Activated CD8-positive, alpha-beta memory T cell treated with anti-CD3 and anti-CD28 coated beads for 36 hours (primary cell): ENCODE measurements at regions not wholly inside any gene's neighbourhood (a gene's known extent, or its start where the extent isn't known, plus 50 kb on each side); places are given as distances from the start of the nearest gene placed in this dataset.
"Not testable (repeated sequence)": the region's sequence is repeated elsewhere in the genome, so short reads cannot be mapped to it uniquely, and the experiment has no call there.

ENCODE experiments used
- CTCF ChIA-PET: fragments of 350-600 bp; sonication (Branson Sonifier 250); formaldehyde crosslinking; loops from one replicate; lab custom pipeline; 2021; ENCODE audit warnings: antibody characterized with exemption; lab: Charles Lee
- POLR2A ChIA-PET: fragments of 350-600 bp; sonication (Branson Sonifier 250); formaldehyde crosslinking; loops from one replicate; lab custom pipeline; 2021; ENCODE audit warnings: antibody characterized with exemption; lab: Charles Lee

GRCh38 chr12:28023156-28023887 is 50.8 kb upstream of the PTHLH start:
- ChIA-PET POLR2A (no interaction called here), CTCF (no interaction called here)

DNA sequence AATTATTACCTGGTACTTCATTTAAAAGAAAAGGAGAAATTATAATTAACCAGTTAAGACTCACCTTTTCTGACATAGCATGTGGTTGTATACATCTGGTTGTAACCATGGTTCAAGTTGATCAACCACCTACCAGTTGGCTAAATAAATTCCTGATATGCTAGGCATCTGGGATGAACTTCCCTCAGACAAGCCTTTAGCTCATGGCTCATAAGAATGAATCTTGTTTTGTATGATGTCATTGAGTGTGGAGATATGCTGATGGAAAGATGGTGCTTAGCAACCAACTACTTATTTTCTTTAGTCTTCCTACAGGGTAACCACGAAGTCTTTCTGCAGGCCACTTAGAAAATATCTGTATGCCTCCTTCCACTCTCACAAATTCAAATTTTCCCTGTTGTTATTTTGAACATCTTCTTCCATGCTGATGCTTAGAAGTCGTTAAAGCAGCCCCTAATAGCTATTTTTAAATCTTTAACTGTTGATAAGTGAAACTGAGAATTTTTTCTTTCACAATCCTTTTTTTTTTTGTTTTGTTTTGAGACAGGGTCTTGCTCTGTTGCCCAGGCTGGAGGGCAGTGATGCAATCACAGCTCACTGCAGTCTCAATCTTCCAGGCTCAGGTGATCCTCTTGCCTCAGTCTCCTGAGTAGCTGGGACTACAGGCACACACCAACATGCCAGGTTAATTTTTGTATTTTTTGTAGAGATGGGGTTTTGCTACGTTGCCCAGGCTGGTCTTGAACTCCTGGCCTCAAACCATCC is 51.9 kb upstream of the PTHLH start:
- ChIA-PET CTCF (no interaction called here), POLR2A (no interaction called here)

- POLR2A ChIA-PET = no interaction called here
These were observed 53.4 kb upstream of the PTHLH start for GRCh38 chr12:28025821-28026505.

DNA sequence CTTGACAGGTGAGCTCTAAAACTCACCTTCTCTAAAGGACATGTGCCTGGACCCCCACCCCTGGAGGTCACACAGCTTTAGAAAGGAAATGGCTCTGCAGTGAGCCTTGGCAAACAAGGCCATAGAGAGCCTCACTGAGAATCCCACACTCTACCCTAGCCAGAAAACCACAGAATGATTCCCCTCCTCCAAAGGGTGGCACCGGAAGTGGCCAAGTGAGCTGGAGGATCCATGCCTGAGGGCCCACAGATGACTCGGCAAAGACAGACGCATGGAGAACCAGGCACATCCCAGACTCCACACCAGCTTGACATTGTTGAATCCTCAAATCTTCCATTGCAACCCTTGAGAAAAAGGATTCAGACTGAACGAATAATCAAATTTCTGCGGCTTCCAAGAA is 54.2 kb upstream of the PTHLH start:
- ChIA-PET CTCF (no interaction called here), POLR2A (no interaction called here)

More at GRCh38 chr12:28025821-28026505, 53.4 kb upstream of the PTHLH start:
- CTCF ChIA-PET = no interaction called here

GRCh38 chr12:28027328-28027727 is 54.8 kb upstream of the PTHLH start:
- CTCF ChIA-PET = no interaction called here
- POLR2A ChIA-PET = no interaction called here

DNA sequence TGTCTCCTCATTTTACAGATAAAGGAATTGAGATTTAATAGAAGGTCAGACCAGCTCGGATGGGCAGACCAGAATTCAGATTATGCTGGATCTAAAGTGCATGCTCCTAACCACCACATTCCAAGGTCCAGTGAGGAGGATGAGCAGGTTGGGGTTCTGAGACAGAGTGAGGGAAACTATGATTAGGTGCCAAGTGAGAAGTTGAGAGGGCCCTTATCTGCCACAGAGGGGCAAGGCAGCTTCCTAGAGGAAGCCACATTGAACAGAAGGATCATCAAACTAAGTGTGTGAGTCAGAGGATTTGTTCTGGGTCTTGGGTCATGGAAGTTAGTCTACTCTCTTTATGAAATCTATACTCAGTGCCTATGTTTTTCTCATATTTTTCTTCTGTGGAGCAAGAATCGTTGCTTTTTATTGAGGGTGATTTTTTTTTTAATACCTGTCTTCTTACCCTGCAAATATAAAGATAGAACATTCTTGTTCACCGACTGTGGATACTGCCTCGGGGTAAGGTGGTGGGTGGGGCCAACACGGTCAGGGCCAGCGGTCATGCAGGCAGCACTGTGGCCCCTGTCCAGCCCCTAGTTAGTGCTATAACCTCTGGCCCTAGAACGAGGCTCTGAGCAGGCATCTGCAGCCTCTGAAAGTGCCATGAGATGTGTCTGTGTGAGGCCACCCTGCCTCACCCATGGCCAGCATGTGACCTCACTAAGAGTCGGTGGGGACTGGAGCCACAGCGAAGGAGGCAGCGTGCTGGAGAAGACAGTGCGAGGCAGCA is 55.6 kb upstream of the PTHLH start:
- CTCF ChIA-PET = no interaction called here
- POLR2A ChIA-PET = no interaction called here

DNA sequence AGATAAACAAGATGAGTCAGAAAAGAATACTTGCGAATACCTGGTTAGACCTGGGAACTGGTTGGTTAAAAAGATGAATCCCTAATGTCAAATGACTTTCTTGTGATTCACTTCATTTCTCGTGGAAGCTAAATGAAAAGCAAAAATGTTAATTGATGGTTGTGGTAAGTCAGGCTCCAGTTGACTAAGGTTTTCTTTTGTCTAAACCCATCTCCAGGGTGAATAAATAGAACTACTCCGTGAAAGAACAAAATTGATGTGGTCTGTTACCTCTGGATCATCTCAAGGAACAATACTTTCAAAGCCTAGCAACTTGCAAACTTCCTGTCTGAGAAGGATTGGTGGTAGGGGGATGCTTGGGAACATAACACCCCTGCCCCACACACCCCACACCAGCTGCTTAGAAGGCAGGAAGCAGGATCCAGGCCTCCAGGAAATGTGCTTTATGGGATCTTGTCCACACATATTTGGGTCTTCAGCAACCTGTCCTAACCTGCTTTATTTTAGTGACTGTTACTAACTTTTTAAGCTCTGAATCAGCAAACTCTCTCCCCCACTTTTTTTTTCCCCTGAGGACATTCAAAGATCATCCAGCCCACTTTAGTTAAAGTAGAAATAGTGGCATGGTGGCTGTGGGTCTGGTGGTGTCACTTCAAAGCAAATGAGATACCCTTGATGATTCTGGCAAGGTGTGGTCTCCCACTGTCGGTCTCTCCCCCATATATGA is 60.4 kb upstream of the PTHLH start:
- ChIA-PET POLR2A (no interaction called here), CTCF (no interaction called here)

- CTCF ChIA-PET = no interaction called here
- POLR2A ChIA-PET = no interaction called here
These were observed 61.0 kb upstream of the PTHLH start for GRCh38 chr12:28033538-28033915.

- ChIA-PET POLR2A (no interaction called here), CTCF (no interaction called here)
These were observed 61.7 kb upstream of the PTHLH start for GRCh38 chr12:28034271-28034670.

DNA sequence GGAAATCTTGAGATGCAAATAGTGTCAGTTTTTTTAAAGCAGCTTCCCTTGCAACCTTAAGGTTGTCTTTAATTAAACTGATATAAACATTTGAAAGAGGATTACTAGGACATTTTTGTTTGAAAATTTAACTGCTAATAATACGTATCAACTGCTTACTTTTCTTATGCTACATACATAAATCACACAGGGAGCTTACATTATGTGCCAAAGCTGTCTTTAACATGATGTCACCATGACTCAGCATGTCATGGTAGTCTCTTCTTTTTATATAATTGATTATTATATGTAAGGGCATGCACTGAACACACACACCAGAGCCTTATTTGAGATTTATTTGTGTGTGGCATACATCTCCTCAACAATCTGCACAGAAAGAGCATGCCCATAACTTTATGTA is 63.0 kb upstream of the PTHLH start:
- ChIA-PET POLR2A (no interaction called here), CTCF (no interaction called here)

- CTCF ChIA-PET = no interaction called here
- POLR2A ChIA-PET = no interaction called here
These were observed 64.4 kb upstream of the PTHLH start for GRCh38 chr12:28036940-28037339.

DNA sequence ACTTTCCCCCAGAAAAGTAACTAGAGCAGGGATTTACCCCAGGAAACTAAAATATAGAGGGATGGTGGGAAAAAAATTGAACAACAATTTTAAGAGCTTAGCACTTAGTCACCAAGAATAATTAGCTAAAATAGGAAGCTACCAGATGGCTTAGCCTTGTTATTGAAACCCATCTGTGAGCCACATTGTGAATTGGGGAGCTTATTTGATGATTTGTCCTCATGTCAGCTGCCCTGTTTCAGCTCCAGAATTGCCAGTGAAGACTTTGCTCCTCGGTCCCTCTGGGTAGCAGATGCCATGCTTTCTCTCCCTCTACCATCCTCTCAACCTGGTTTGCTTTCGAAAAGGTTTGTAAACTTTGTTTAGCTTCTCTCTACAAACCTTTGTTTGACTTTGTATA is 67.7 kb upstream of the PTHLH start:
- CTCF ChIA-PET = no interaction called here
- POLR2A ChIA-PET = no interaction called here

GRCh38 chr12:28046600-28046999 is 74.1 kb upstream of the PTHLH start:
- CTCF ChIA-PET, POLR2A ChIA-PET: not testable (repeated sequence)

- ChIA-PET CTCF (no interaction called here), POLR2A (no interaction called here)
These were observed 78.1 kb upstream of the PTHLH start for GRCh38 chr12:28050606-28051005.

DNA sequence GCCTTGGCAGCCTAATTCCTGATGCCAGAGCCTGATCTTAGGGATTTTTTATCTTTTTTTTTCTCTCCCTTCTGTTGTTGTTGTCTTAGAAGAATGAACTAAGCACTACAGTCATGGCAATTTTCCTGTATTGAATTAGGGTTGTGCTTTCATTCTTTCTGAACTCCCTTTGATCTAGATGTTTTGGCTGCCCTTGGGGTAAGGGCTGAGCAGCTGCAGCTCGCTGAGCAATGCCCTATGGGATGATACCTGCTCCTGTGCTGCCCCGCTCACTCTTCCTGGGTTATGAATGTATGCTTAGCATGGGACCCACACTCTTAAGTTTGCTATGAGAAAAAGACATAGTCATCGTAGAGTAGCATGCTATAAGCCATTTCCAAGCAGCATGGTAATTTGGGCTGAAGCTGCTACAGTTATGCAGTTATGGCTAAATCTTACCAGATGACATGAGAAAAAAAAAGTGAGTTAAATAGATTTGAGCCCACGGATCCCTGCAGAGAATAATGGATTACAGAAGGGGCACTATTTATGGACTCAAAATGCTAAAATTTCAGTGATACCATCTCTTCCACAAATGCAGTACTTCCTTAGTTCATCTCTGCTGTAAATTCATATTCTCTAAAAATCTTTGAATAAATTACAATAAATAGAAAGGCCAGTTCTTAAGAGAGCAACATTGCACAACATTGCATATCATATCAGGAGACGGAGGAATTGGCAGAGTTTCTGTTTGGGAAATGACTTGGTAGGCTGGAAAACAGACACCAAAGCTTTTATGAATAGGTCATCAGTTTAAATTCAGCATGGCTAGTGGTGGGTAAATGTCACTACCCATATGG is 79.2 kb upstream of the PTHLH start:
- CTCF ChIA-PET = no interaction called here
- POLR2A ChIA-PET = no interaction called here

GRCh38 chr12:28053564-28053963 is 81.0 kb upstream of the PTHLH start:
- ChIA-PET CTCF (no interaction called here), POLR2A (no interaction called here)

DNA sequence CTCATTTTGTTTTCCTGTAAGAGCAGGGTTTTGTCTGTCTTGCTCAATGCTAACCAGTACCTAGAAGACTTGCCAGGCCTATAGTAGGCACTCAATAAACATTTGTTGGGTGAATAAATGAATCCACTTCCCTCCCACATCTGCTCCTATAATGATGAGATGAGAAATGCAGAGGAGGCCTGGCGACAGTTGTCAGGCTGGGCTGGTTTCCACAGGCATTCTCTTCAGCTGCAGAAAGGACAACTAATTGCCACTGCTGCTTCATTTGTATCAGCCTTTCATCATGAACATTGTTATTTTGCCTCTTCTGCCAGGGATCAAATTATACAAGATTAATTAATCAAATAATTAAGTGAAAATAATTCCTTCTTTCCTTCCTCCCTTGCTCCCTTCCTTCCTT is 82.0 kb upstream of the PTHLH start:
- CTCF ChIA-PET = no interaction called here
- POLR2A ChIA-PET = no interaction called here

DNA sequence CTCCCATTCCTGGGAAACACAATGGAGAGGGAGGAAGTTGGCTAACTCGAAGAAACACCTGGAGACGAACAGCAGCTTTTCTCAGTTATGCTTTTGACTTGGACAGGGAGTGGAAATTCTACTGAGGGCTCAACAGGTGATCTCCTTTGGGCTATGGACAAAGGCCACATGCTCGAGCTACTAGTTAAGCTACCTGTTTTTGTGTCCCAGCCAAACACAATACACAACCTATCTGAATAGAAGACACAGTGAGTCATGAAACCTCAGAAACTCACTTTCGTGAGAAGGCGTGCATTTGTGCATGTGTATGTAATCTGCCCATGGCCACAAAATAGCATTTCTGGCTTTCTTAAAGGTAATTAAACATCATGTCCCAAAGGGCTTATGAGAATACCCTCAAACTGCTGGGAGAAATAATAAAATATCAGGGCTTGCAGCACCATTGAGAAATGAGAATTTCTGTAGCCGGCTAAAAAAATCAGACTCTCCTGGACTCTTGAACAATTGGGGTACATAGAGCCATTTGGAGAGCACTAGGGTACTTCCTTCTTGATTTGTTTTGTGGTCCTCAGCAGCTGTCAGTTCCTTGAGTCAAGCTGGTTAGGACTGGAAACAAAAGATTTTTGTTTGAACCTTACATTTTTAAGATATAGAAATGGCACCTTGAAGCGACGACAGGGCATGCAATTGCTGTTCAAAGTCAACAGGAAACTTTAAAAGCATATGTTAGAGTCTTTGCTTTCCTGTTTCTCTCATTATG is 85.5 kb upstream of the PTHLH start:
- CTCF ChIA-PET = no interaction called here
- POLR2A ChIA-PET = no interaction called here
